KMS-11 (cell line): ENCODE measurements at regions not wholly inside any gene's neighbourhood (a gene's known extent, or its start where the extent isn't known, plus 50 kb on each side); places are given as distances from the start of the nearest gene placed in this dataset.

Experiments used
- H2AFZ ChIP-seq: fragments of 200-600 bp; sonication (generic); 2 replicates; pipeline ENCODE4 v1.6.1; 2016; ENCODE audit warnings: antibody characterized with exemption, mixed run types, low read depth
- H3K27ac ChIP-seq: fragments of 200-600 bp; sonication (generic); 2 replicates; pipeline ENCODE4 v1.6.1; 2016; ENCODE audit warnings: mild to moderate bottlenecking, mixed run types
- H3K27me3 ChIP-seq: fragments of 200-600 bp; sonication (generic); 2 replicates; pipeline ENCODE4 v1.6.1; 2017; ENCODE audit warnings: mild to moderate bottlenecking, low read depth, mixed run types, moderate library complexity; ENCODE audit not compliant: insufficient read depth
- H3K36me3 ChIP-seq: fragments of 200-600 bp; sonication (generic); 2 replicates; pipeline ENCODE4 v1.6.1; 2017; ENCODE audit warnings: mild to moderate bottlenecking, mixed run types; ENCODE audit not compliant: insufficient read depth
- H3K4me1 ChIP-seq: fragments of 200-600 bp; sonication (generic); 2 replicates; pipeline ENCODE4 v1.6.1; 2016; ENCODE audit warnings: mild to moderate bottlenecking, low read depth, mixed run types; ENCODE audit not compliant: poor library complexity, severe bottlenecking
- H3K4me2 ChIP-seq: fragments of 200-600 bp; sonication (generic); 2 replicates; pipeline ENCODE4 v1.7.0; 2016; ENCODE audit warnings: mild to moderate bottlenecking, mixed run types
- H3K4me3 ChIP-seq: fragments of 200-600 bp; sonication (generic); IDR thresholded peaks from 2 replicates; pipeline ENCODE4 v1.6.1; 2017; ENCODE audit warnings: low read depth, low read length, mixed read lengths; ENCODE audit not compliant: insufficient read depth
- H3K79me2 ChIP-seq: fragments of 200-600 bp; sonication (generic); 2 replicates; pipeline ENCODE4 v1.6.1; 2016; ENCODE audit warnings: low read depth, mixed run types; ENCODE audit not compliant: insufficient read depth
- H3K9ac ChIP-seq: fragments of 200-600 bp; sonication (generic); 2 replicates; pipeline ENCODE4 v1.6.1; 2016; ENCODE audit warnings: mild to moderate bottlenecking, mixed run types
- H4K20me1 ChIP-seq: fragments of 200-600 bp; sonication (generic); 2 replicates; pipeline ENCODE4 v1.6.1; 2016; ENCODE audit warnings: mild to moderate bottlenecking, mixed run types; ENCODE audit not compliant: insufficient read depth
- CTCF ChIP-seq: fragments of 200-600 bp; sonication (generic); conservative IDR thresholded peaks from 2 replicates; pipeline ENCODE4 v1.6.1; 2017; ENCODE audit warnings: low read depth, mild to moderate bottlenecking, antibody characterized with exemption, low read length, moderate library complexity, mixed read lengths

GRCh38 chr5:160506006-160507004 is 84.7 kb downstream of the PTTG1 start:
- peaks cover 7% of the 10 kb centered on the region for H3K4me1 ChIP-seq
- H3K9ac ChIP-seq: no peak overlapping the region
- H3K4me3 ChIP-seq: no peak overlapping the region
- no peak overlapping the region for H3K4me2 ChIP-seq
- no peaks in the 10 kb centered on the region for H3K79me2 ChIP-seq
- no peaks in the 10 kb centered on the region for H3K27me3 ChIP-seq
- no peaks in the 10 kb centered on the region for H3K36me3 ChIP-seq
- H3K27ac ChIP-seq: no peak overlapping the region
- H4K20me1 ChIP-seq: no peaks in the 10 kb centered on the region
- no peak for TF ChIP-seq CTCF
- no peak overlapping the region for H2AFZ ChIP-seq

GRCh38 chr5:160507221-160507721 is 85.6 kb downstream of the PTTG1 start:
- H3K4me3 ChIP-seq: no peak overlapping the region
- TF ChIP-seq CTCF: no peak
- no peaks in the 10 kb centered on the region for H3K36me3 ChIP-seq
- no peak overlapping the region for H3K9ac ChIP-seq
- no peaks in the 10 kb centered on the region for H3K27me3 ChIP-seq
- no peaks in the 10 kb centered on the region for H4K20me1 ChIP-seq
- no peak overlapping the region for H3K4me2 ChIP-seq
- H3K79me2 ChIP-seq: no peaks in the 10 kb centered on the region
- H2AFZ ChIP-seq: no peak overlapping the region
- H3K4me1 ChIP-seq: peaks cover 7% of the 10 kb centered on the region
- no peak overlapping the region for H3K27ac ChIP-seq

- Histone ChIP-seq H3K79me2 (no peaks in the 10 kb centered on the region), H3K27me3 (no peaks in the 10 kb centered on the region), H3K9ac (no peak overlapping the region), H3K27ac (no peak overlapping the region), H2AFZ (0 out of 2 replicates have a peak overlapping the region, but pooled peaks have one; percentile 3), H3K36me3 (no peaks in the 10 kb centered on the region), H4K20me1 (no peaks in the 10 kb centered on the region), H3K4me2 (peak overlapping the region; percentile 7; the same call in 1 of the 2 replicates), H3K4me3 (no peak overlapping the region), H3K4me1 (peaks cover 7% of the 10 kb centered on the region)
- TF ChIP-seq CTCF: peak; percentile 85
Observed at GRCh38 chr5:160508780-160509361, 87.2 kb downstream of the PTTG1 start.

- Histone ChIP-seq H3K79me2 (no peaks in the 10 kb centered on the region), H3K4me2 (no peak overlapping the region), H3K4me3 (no peak overlapping the region), H3K36me3 (no peaks in the 10 kb centered on the region), H3K9ac (no peak overlapping the region), H2AFZ (no peak overlapping the region), H3K4me1 (peaks cover 7% of the 10 kb centered on the region), H3K27ac (no peak overlapping the region), H3K27me3 (no peaks in the 10 kb centered on the region), H4K20me1 (no peaks in the 10 kb centered on the region)
- TF ChIP-seq CTCF: no peak
Observed at GRCh38 chr5:160511280-160511929, 89.8 kb downstream of the PTTG1 start.
